DND-41 (cell line): ENCODE measurements at regions not wholly inside any gene's neighbourhood (a gene's known extent, or its start where the extent isn't known, plus 50 kb on each side); places are given as distances from the start of the nearest gene placed in this dataset.

ENCODE experiments used
- ATAC-seq: fragments of 200-7000 bp; cut with Tn5 transposase; 3 replicates; pipeline ENCODE4 v1.9.1; 2021; ENCODE audit warnings: low read depth; ENCODE audit not compliant: insufficient read depth
- DNase-seq: peaks from one replicate; pipeline ENCODE4 v3.0.0-alpha.2; 2020
- H2AFZ ChIP-seq: 2 replicates; pipeline ENCODE4 v1.6.0; 2012; ENCODE audit warnings: low read depth, low read length
- H3K27ac ChIP-seq: 2 replicates; pipeline ENCODE4 v1.5.1; 2012; ENCODE audit warnings: low read length, inconsistent platforms
- H3K27me3 ChIP-seq: fragments of 200-600 bp; sonication (generic); 2 replicates; pipeline ENCODE4 v1.6.0; 2012; ENCODE audit warnings: low read length, mild to moderate bottlenecking, inconsistent platforms; ENCODE audit not compliant: insufficient read depth, poor library complexity
- H3K36me3 ChIP-seq: 2 replicates; pipeline ENCODE4 v1.5.1; 2012; ENCODE audit warnings: low read length, inconsistent platforms; ENCODE audit not compliant: insufficient read depth
- H3K4me1 ChIP-seq: 2 replicates; pipeline ENCODE4 v1.5.1; 2012; ENCODE audit warnings: mild to moderate bottlenecking, low read length; ENCODE audit not compliant: insufficient read depth
- H3K4me2 ChIP-seq: 2 replicates; pipeline ENCODE4 v1.6.0; 2012; ENCODE audit warnings: mild to moderate bottlenecking, moderate library complexity, low read length, inconsistent platforms; ENCODE audit not compliant: insufficient read depth
- H3K4me3 ChIP-seq, 2 experiments: fragments of 200-600 bp in 1 of 2; shearing (Covaris generic) in 1 of 2; 2 replicates each; pipeline ENCODE4 v1.5.1; 2012 to 2016; ENCODE audit warnings: inconsistent platforms in 2 of 2, low read length in 2 of 2, mild to moderate bottlenecking in 2 of 2, low read depth in 1 of 2, moderate library complexity in 1 of 2
- H3K79me2 ChIP-seq: 2 replicates; pipeline ENCODE4 v1.6.0; 2012; ENCODE audit warnings: low read length, inconsistent platforms; ENCODE audit not compliant: insufficient read depth
- H3K9ac ChIP-seq: 2 replicates; pipeline ENCODE4 v1.6.0; 2012; ENCODE audit warnings: low read depth, mild to moderate bottlenecking, inconsistent platforms, low read length, moderate library complexity
- H3K9me3 ChIP-seq: 2 replicates; pipeline ENCODE4 v1.5.1; 2012; ENCODE audit warnings: low read length, moderate library complexity, mild to moderate bottlenecking, inconsistent platforms; ENCODE audit not compliant: insufficient read depth, severe bottlenecking
- H4K20me1 ChIP-seq: 2 replicates; pipeline ENCODE4 v1.6.0; 2012; ENCODE audit warnings: low read length; ENCODE audit not compliant: insufficient read depth
- EZH2 ChIP-seq: IDR thresholded peaks from 3 replicates; pipeline ENCODE4 v1.6.1; 2012; ENCODE audit warnings: borderline replicate concordance, low read depth, mild to moderate bottlenecking, moderate library complexity, low read length, inconsistent platforms; ENCODE audit not compliant: severe bottlenecking
- TF ChIP-seq, protein P1 (sequence below): IDR thresholded peaks from 2 replicates; pipeline ENCODE4 v1.5.1; 2012; ENCODE audit warnings: borderline replicate concordance, low read length, moderate library complexity, mild to moderate bottlenecking; ENCODE audit not compliant: poor library complexity, severe bottlenecking; ENCODE audit errors: extremely low read depth

DNA sequence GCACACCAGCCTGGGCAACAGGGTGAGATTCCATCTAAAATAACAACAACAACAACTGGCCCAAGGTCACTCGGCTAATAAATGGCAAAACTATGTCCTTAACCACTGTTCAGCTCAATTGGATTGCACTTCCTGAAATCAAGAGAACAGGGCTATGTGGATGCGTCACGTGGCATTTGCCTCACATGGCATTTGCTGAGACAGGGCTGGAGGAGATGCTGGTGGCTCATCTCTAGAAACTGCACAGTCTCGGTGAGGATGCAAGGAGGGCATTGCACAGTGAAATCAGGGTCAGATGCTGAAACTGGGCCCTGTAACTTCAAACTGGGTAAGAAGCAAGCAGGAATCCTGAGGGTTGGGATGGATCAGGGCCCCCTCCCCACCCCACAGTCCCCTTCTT, 171.9 kb downstream of the BUD13 start:
- Histone ChIP-seq H3K79me2 (no peaks in the 10 kb centered on the region), H3K4me3 (no peak overlapping the region), H3K4me1 (no peaks in the 10 kb centered on the region), H3K4me2 (no peak overlapping the region), H3K27me3 (no peaks in the 10 kb centered on the region), H2AFZ (no peak overlapping the region), H3K9ac (no peak overlapping the region), H3K36me3 (no peaks in the 10 kb centered on the region), H4K20me1 (no peaks in the 10 kb centered on the region), H3K9me3 (no peaks in the 10 kb centered on the region), H3K27ac (no peak overlapping the region)
- DNase-seq (no peak), ATAC-seq (no peak)
- TF ChIP-seq EZH2, result no peak
- TF ChIP-seq, protein P1, sequence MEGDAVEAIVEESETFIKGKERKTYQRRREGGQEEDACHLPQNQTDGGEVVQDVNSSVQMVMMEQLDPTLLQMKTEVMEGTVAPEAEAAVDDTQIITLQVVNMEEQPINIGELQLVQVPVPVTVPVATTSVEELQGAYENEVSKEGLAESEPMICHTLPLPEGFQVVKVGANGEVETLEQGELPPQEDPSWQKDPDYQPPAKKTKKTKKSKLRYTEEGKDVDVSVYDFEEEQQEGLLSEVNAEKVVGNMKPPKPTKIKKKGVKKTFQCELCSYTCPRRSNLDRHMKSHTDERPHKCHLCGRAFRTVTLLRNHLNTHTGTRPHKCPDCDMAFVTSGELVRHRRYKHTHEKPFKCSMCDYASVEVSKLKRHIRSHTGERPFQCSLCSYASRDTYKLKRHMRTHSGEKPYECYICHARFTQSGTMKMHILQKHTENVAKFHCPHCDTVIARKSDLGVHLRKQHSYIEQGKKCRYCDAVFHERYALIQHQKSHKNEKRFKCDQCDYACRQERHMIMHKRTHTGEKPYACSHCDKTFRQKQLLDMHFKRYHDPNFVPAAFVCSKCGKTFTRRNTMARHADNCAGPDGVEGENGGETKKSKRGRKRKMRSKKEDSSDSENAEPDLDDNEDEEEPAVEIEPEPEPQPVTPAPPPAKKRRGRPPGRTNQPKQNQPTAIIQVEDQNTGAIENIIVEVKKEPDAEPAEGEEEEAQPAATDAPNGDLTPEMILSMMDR, result no peak

DNA sequence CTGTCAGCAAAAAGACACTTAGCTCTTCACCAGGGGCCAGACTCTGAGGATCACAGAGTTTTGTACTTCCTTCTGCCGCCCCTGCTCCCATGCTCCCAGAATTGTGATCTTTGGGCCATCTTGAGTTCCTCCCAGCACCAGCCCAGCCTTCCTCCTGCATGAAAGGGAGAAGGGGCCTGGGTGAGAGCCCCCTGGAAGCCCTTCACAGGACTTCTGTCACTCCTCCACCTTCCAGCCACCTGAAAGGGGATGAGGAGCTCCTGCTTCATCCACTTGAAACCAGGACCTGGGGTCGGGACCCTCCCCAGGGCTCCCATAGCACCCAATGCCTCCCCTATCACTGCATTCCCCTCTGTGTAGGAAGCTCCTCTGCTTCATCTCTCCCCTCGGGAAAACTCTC, 174.2 kb downstream of the BUD13 start:
- Histone ChIP-seq H2AFZ (no peak overlapping the region), H3K27me3 (no peaks in the 10 kb centered on the region), H3K4me2 (no peak overlapping the region), H3K9me3 (no peaks in the 10 kb centered on the region), H3K4me1 (no peaks in the 10 kb centered on the region), H3K36me3 (no peaks in the 10 kb centered on the region), H4K20me1 (no peaks in the 10 kb centered on the region; the same call in 1 of the 2 replicates), H3K9ac (no peak overlapping the region), H3K27ac (no peak overlapping the region), H3K79me2 (no peaks in the 10 kb centered on the region), H3K4me3 (no peak overlapping the region)
- ATAC-seq (no peak), DNase-seq (no peak)
- TF ChIP-seq, protein P1, result no peak
- no peak for TF ChIP-seq EZH2

DNA sequence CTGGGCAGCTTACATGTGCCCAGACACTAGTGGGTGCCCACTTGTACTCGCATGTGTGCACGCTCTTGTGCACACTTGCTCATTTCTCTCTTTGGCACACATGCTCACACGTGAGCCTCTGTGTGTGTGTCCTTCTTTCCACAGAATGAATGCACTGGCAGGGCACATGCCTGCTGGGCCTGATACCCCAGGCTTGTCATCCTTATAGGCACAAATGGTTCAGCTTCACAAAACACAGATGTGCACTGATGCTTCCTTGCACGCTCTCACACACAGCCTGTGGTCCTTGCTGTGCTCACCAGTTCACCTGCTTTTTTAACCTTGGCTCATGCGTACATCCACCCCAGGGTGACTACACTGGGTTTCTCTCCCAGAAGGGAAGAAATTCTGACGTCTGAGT, 174.8 kb downstream of the BUD13 start:
- H2AFZ ChIP-seq, result no peak overlapping the region
- ATAC-seq, result no peak
- H3K4me2 ChIP-seq, result no peak overlapping the region
- no peak overlapping the region for H3K27ac ChIP-seq
- no peaks in the 10 kb centered on the region for H3K36me3 ChIP-seq
- H4K20me1 ChIP-seq, result no peaks in the 10 kb centered on the region; the same call in 1 of the 2 replicates
- no peak overlapping the region for H3K9ac ChIP-seq
- H3K27me3 ChIP-seq, result peaks cover under 1% of the 10 kb centered on the region
- no peak overlapping the region for H3K4me3 ChIP-seq
- H3K9me3 ChIP-seq, result no peaks in the 10 kb centered on the region
- TF ChIP-seq, protein P1, result no peak
- no peak for TF ChIP-seq EZH2
- no peaks in the 10 kb centered on the region for H3K79me2 ChIP-seq
- no peaks in the 10 kb centered on the region for H3K4me1 ChIP-seq
- DNase-seq, result no peak
